ENCODE measurements at regions not wholly inside any gene's neighbourhood (a gene's known extent, or its start where the extent isn't known, plus 50 kb on each side); places are given as distances from the start of the nearest gene placed in this dataset.

DNA sequence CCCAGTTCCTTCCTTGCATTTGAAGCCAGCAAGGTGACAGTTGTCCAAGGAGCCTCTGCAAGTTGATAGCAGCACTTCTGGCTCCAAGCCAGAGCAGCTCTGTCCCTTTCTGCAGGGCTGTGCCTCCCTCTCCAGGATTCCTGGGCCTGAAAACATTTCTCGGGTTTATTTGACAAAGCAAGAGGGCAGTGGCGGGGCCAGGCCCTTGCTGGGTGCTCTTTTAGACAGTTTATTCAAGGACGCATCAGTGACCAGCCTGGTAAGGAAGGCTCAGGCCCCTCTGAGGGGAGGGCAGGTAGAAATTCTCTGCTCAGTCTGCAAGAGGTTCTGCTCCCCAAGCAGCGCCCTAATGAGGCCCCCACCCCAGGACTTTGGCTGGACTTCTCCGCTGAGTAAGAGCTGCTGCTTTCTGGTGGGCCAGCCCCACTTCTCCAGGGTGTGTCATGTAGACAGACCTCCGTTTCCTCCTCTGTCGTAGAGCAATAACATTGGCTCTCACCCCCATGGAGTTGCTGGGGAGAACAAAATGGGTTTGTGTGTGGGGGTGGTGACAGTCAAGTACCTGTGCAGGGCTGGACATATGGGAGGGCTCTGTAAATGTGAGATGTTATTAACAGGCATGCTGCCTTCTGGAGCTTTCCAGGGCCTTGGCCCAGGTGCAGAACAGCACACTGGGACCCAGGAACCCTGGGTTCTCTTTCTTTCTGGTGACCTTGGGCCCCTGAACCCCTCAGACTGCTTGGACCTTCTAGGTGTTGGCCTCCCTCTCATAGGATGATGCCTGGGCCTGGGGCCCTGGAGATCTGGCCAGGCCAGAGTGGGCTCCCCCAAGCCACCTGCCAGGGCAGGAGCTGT lies 146.2 kb upstream of the TLE3 start:
- DNase-seq (ENCODE audit: low read depth, low spot score), result no peak
- Histone ChIP-seq H3K9ac (ENCODE audit: insufficient read length, low read depth) (peak overlapping the region; percentile 42), H3K4me3 (ENCODE audit: insufficient read length, low read depth) (no peak overlapping the region), H3K27me3 (ENCODE audit: insufficient read depth, insufficient read length) (no peaks in the 10 kb centered on the region), H3K4me1 (ENCODE audit: insufficient read depth, insufficient read length) (peaks cover 28% of the 10 kb centered on the region), H3K36me3 (ENCODE audit: insufficient read depth, insufficient read length, low read length) (no peaks in the 10 kb centered on the region), H3K9me3 (ENCODE audit: insufficient read depth, low read length) (no peaks in the 10 kb centered on the region)
- TF ChIP-seq SUZ12 (IDR thresholded peaks at IDR 0.05; ENCODE audit: extremely low read depth, insufficient read depth, insufficient read length), result no peak
- TF ChIP-seq YY1 (IDR thresholded peaks at IDR 0.05; ENCODE audit: insufficient read depth, insufficient read length), result no peak

DNA sequence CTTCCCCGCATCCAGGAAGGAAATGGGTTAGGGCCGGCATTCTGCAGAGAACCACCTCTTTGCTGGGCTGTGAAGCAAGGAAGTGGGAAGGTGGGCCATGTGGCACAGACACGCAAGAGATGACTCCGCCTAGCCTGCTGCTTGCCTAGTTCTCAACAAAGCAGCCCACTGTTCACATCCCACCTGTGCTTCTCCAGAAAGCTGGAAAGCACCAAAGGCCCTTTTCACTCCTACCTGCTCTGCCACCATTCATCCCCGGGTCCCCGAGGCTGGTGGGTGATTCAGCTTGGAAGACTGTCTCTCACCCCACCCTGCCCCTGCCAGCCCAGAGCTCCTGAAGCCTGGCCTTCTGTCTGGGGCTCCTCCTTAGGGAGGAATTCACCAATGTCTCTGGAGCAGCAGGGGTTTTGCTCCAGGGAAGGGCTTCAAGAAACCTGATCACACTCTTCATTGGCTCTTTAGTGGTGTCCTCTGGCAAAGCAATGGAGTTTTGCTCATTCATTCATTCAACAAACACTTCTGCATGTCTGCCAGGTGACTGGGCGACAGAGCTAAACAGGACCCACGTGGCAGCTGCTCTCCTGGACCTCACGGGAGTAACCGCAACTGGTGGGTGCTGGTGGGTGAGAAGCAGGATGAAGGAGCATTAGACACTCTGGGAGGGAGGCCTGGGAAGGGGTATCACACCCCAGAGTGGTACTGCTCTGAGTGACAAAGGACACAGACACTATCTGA lies 145.4 kb upstream of the TLE3 start:
- TF ChIP-seq ZNF274 (IDR thresholded peaks at IDR 0.05; ENCODE audit: low read depth, low read length) (no peak), SUZ12 (IDR thresholded peaks at IDR 0.05; ENCODE audit: extremely low read depth, insufficient read depth, insufficient read length) (no peak), YY1 (IDR thresholded peaks at IDR 0.05; ENCODE audit: insufficient read depth, insufficient read length) (no peak)
- no peaks in the 10 kb centered on the region for H3K27me3 ChIP-seq (ENCODE audit: insufficient read depth, insufficient read length)
- no peaks in the 10 kb centered on the region for H3K9me3 ChIP-seq (ENCODE audit: insufficient read depth, low read length)
- no peak for DNase-seq (ENCODE audit: low read depth, low spot score)
- H3K4me1 ChIP-seq (ENCODE audit: insufficient read depth, insufficient read length), result peaks cover 27% of the 10 kb centered on the region
- no peak overlapping the region for H3K4me3 ChIP-seq (ENCODE audit: insufficient read length, low read depth)
- H3K9ac ChIP-seq (ENCODE audit: insufficient read length, low read depth), result peak overlapping the region; percentile 42
- no peaks in the 10 kb centered on the region for H3K36me3 ChIP-seq (ENCODE audit: insufficient read depth, insufficient read length, low read length)

DNA sequence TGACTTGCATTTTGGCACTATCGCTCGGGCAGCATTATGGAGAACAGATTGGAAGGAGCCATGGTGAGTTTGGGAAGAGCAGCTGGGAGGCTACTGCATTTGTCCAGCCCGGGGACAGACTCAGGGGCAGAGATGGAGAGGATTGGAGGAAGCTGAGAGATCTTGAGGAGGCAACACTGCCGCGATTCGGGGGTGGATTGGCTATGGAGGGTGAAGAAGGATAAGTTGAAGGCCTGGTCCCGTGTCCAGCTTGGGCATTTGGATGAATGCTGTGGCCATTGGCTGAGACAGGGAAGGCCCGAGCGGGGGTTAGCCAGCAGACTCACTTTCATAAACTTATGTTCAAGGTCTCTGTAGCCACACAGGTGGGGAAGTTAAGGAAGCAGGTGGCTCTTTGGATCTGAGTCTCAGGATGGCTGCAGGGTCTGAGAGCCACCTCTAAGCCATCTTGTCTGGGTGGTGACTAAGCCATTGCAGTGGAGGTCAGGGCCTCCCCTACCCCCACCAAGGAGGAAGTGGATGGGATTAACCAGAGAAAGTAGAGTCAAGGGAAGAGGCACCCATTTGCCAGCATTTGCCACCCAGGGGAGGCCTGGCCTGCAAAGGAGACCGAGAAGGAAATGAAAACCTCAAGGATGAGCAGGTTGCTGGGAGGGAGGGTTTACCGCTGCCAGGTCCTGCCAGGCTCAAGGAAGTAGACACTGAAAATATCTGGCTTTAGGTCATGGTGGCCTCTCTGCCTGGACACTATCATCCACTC lies 144.0 kb upstream of the TLE3 start:
- no peak for DNase-seq (ENCODE audit: low read depth, low spot score)
- Histone ChIP-seq H3K9ac (ENCODE audit: insufficient read length, low read depth) (no peak overlapping the region), H3K4me3 (ENCODE audit: insufficient read length, low read depth) (no peak overlapping the region), H3K36me3 (ENCODE audit: insufficient read depth, insufficient read length, low read length) (no peaks in the 10 kb centered on the region), H3K9me3 (ENCODE audit: insufficient read depth, low read length) (no peaks in the 10 kb centered on the region), H3K4me1 (ENCODE audit: insufficient read depth, insufficient read length) (peaks cover 17% of the 10 kb centered on the region), H3K27me3 (ENCODE audit: insufficient read depth, insufficient read length) (no peaks in the 10 kb centered on the region)
- TF ChIP-seq SUZ12 (IDR thresholded peaks at IDR 0.05; ENCODE audit: extremely low read depth, insufficient read depth, insufficient read length), result no peak
- TF ChIP-seq ZNF274 (IDR thresholded peaks at IDR 0.05; ENCODE audit: low read depth, low read length), result no peak
- no peak for TF ChIP-seq YY1 (IDR thresholded peaks at IDR 0.05; ENCODE audit: insufficient read depth, insufficient read length)

- no peak for DNase-seq (ENCODE audit: low read depth, low spot score)
- no peaks in the 10 kb centered on the region for H3K9me3 ChIP-seq (ENCODE audit: insufficient read depth, low read length)
These were observed 143.2 kb upstream of the TLE3 start for GRCh38 chr15:70240820-70241430.

DNA sequence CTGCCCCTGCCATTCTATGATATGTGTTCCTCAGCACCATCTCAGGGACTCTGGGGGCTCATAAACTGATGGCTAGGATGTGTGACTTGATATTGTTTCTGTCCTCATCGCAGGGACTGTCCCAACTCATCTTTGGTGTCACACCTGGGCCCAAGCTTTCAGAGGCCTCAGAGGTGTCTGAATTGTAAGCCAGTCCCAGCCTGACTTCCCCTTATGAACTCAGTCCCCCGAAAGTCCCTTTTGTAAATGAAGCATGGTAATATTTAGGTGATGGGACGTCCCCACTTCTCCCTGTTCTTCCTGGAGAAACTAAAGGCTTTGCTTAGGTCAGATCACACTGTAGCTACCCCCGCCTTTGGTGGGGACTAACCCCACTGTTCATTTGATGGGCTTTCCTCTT lies 142.4 kb upstream of the TLE3 start:
- no peak for DNase-seq (ENCODE audit: low read depth, low spot score)
- Histone ChIP-seq H3K4me1 (ENCODE audit: insufficient read depth, insufficient read length) (peaks cover 14% of the 10 kb centered on the region), H3K36me3 (ENCODE audit: insufficient read depth, insufficient read length, low read length) (no peaks in the 10 kb centered on the region), H3K4me3 (ENCODE audit: insufficient read length, low read depth) (no peak overlapping the region), H3K9me3 (ENCODE audit: insufficient read depth, low read length) (no peaks in the 10 kb centered on the region), H3K9ac (ENCODE audit: insufficient read length, low read depth) (no peak overlapping the region), H3K27me3 (ENCODE audit: insufficient read depth, insufficient read length) (no peaks in the 10 kb centered on the region)
- TF ChIP-seq SUZ12 (IDR thresholded peaks at IDR 0.05; ENCODE audit: extremely low read depth, insufficient read depth, insufficient read length) (no peak), ZNF274 (IDR thresholded peaks at IDR 0.05; ENCODE audit: low read depth, low read length) (no peak), YY1 (IDR thresholded peaks at IDR 0.05; ENCODE audit: insufficient read depth, insufficient read length) (no peak)

More at GRCh38 chr15:70240820-70241430, 143.2 kb upstream of the TLE3 start:
- Histone ChIP-seq H3K4me1 (ENCODE audit: insufficient read depth, insufficient read length) (peaks cover 14% of the 10 kb centered on the region), H3K9ac (ENCODE audit: insufficient read length, low read depth) (no peak overlapping the region), H3K4me3 (ENCODE audit: insufficient read length, low read depth) (no peak overlapping the region), H3K36me3 (ENCODE audit: insufficient read depth, insufficient read length, low read length) (no peaks in the 10 kb centered on the region), H3K27me3 (ENCODE audit: insufficient read depth, insufficient read length) (no peaks in the 10 kb centered on the region)
- TF ChIP-seq ZNF274 (IDR thresholded peaks at IDR 0.05; ENCODE audit: low read depth, low read length), result no peak
- TF ChIP-seq SUZ12 (IDR thresholded peaks at IDR 0.05; ENCODE audit: extremely low read depth, insufficient read depth, insufficient read length), result no peak
- TF ChIP-seq YY1 (IDR thresholded peaks at IDR 0.05; ENCODE audit: insufficient read depth, insufficient read length), result no peak

GRCh38 chr15:70238917-70239316 lies 141.2 kb upstream of the TLE3 start:
- H3K27me3 ChIP-seq (ENCODE audit: insufficient read depth, insufficient read length), result no peaks in the 10 kb centered on the region
- TF ChIP-seq YY1 (IDR thresholded peaks at IDR 0.05; ENCODE audit: insufficient read depth, insufficient read length) (no peak), SUZ12 (IDR thresholded peaks at IDR 0.05; ENCODE audit: extremely low read depth, insufficient read depth, insufficient read length) (no peak), ZNF274 (IDR thresholded peaks at IDR 0.05; ENCODE audit: low read depth, low read length) (no peak)
- no peaks in the 10 kb centered on the region for H3K9me3 ChIP-seq (ENCODE audit: insufficient read depth, low read length)
- no peaks in the 10 kb centered on the region for H3K36me3 ChIP-seq (ENCODE audit: insufficient read depth, insufficient read length, low read length)
- DNase-seq (ENCODE audit: low read depth, low spot score), result no peak
- H3K9ac ChIP-seq (ENCODE audit: insufficient read length, low read depth), result no peak overlapping the region
- peaks cover 9% of the 10 kb centered on the region for H3K4me1 ChIP-seq (ENCODE audit: insufficient read depth, insufficient read length)
- H3K4me3 ChIP-seq (ENCODE audit: insufficient read length, low read depth), result no peak overlapping the region

All from NT2/D1 (cell line).